HG02623 (cell line): ENCODE measurements at regions not wholly inside any gene's neighbourhood (a gene's known extent, or its start where the extent isn't known, plus 50 kb on each side); places are given as distances from the start of the nearest gene placed in this dataset.
"Not testable (repeated sequence)": the region's sequence is repeated elsewhere in the genome, so short reads cannot be mapped to it uniquely, and the experiment has no call there.

Source experiments
- ATAC-seq: cut with Tn5 transposase; IDR thresholded peaks from one replicate; pipeline ENCODE4 v1.9.1; 2021; ENCODE audit warnings: moderate library complexity; ENCODE audit not compliant: unreplicated experiment

GRCh38 chr4:131366714-131367113, 1782.4 kb upstream of the PCDH10 start:
- no peak for ATAC-seq

- no peak for ATAC-seq
Measured at GRCh38 chr4:131367441-131367840, 1781.7 kb upstream of the PCDH10 start.

GRCh38 chr4:131370846-131371245, 1778.2 kb upstream of the PCDH10 start:
- no peak for ATAC-seq

GRCh38 chr4:131381055-131381454, 1768.0 kb upstream of the PCDH10 start:
- no peak for ATAC-seq

GRCh38 chr4:131382839-131383238, 1766.3 kb upstream of the PCDH10 start:
- no peak for ATAC-seq

GRCh38 chr4:131388277-131388676, 1760.8 kb upstream of the PCDH10 start:
- ATAC-seq, result no peak

GRCh38 chr4:131408102-131408501, 1741.0 kb upstream of the PCDH10 start:
- ATAC-seq, result no peak

GRCh38 chr4:131411393-131411792, 1737.7 kb upstream of the PCDH10 start:
- ATAC-seq, result no peak

GRCh38 chr4:131419147-131419546, 1729.9 kb upstream of the PCDH10 start:
- ATAC-seq, result no peak

- peak; percentile 53 for ATAC-seq
Measured at GRCh38 chr4:131426023-131426758, 1722.9 kb upstream of the PCDH10 start.

GRCh38 chr4:131427000-131427399, 1722.1 kb upstream of the PCDH10 start:
- ATAC-seq, result no peak

- no peak for ATAC-seq
Measured at GRCh38 chr4:131430302-131430701, 1718.8 kb upstream of the PCDH10 start.

- ATAC-seq, result no peak
Measured at GRCh38 chr4:131441004-131441688, 1707.9 kb upstream of the PCDH10 start.

- no peak for ATAC-seq
Measured at GRCh38 chr4:131447883-131448282, 1701.2 kb upstream of the PCDH10 start.

GRCh38 chr4:131450572-131451209, 1698.4 kb upstream of the PCDH10 start:
- no peak for ATAC-seq

- no peak for ATAC-seq
Measured at GRCh38 chr4:131459430-131460101, 1689.5 kb upstream of the PCDH10 start.

GRCh38 chr4:131470360-131470759, 1678.7 kb upstream of the PCDH10 start:
- ATAC-seq, result no peak

GRCh38 chr4:131488772-131489171, 1660.3 kb upstream of the PCDH10 start:
- no peak for ATAC-seq

GRCh38 chr4:131496211-131496610, 1652.9 kb upstream of the PCDH10 start:
- not testable (repeated sequence) for ATAC-seq

- no peak for ATAC-seq
Measured at GRCh38 chr4:131499141-131499873, 1649.8 kb upstream of the PCDH10 start.

GRCh38 chr4:131509521-131509920, 1639.6 kb upstream of the PCDH10 start:
- ATAC-seq, result no peak
